Retina (tissue), 1 donor: ENCODE measurements at regions not wholly inside any gene's neighbourhood (a gene's known extent, or its start where the extent isn't known, plus 50 kb on each side); places are given as distances from the start of the nearest gene placed in this dataset.

Source experiments
- DNase-seq: peaks from one replicate; pipeline ENCODE4 v3.0.0-alpha.2; 2016

- DNase-seq = peak; percentile 76
Measured at GRCh38 chr7:25940086-25940906, 211.7 kb upstream of the NFE2L3 start.

GRCh38 chr7:25944777-25945515, 207.1 kb upstream of the NFE2L3 start:
- no peak for DNase-seq

GRCh38 chr7:25945608-25946007, 206.4 kb upstream of the NFE2L3 start:
- DNase-seq = no peak

GRCh38 chr7:25946181-25946580, 205.8 kb upstream of the NFE2L3 start:
- DNase-seq = no peak

GRCh38 chr7:25947669-25948516, 204.1 kb upstream of the NFE2L3 start:
- no peak for DNase-seq

GRCh38 chr7:25949736-25950487, 202.1 kb upstream of the NFE2L3 start:
- peak; percentile 62 for DNase-seq

GRCh38 chr7:25950488-25951413, 201.2 kb upstream of the NFE2L3 start:
- peak; percentile 78 for DNase-seq

- peak; percentile 81 for DNase-seq
Measured at GRCh38 chr7:25951414-25952260, 200.4 kb upstream of the NFE2L3 start.

GRCh38 chr7:25952261-25953057, 199.5 kb upstream of the NFE2L3 start:
- DNase-seq = peak; percentile 82

GRCh38 chr7:25953859-25954258, 198.1 kb upstream of the NFE2L3 start:
- no peak for DNase-seq

- DNase-seq = no peak
Measured at GRCh38 chr7:25954395-25954794, 197.6 kb upstream of the NFE2L3 start.

GRCh38 chr7:25959168-25959734, 192.7 kb upstream of the NFE2L3 start:
- no peak for DNase-seq

GRCh38 chr7:25963733-25964132, 188.3 kb upstream of the NFE2L3 start:
- no peak for DNase-seq

- DNase-seq = no peak
Measured at GRCh38 chr7:25964483-25964991, 187.5 kb upstream of the NFE2L3 start.

GRCh38 chr7:25965405-25966123, 186.4 kb upstream of the NFE2L3 start:
- no peak for DNase-seq

- no peak for DNase-seq
Measured at GRCh38 chr7:25966469-25966868, 185.5 kb upstream of the NFE2L3 start.

GRCh38 chr7:25967278-25968204, 184.5 kb upstream of the NFE2L3 start:
- no peak for DNase-seq
